GM19455 (cell line): ENCODE measurements at regions not wholly inside any gene's neighbourhood (a gene's known extent, or its start where the extent isn't known, plus 50 kb on each side); places are given as distances from the start of the nearest gene placed in this dataset.
"Not testable (repeated sequence)": the region's sequence is repeated elsewhere in the genome, so short reads cannot be mapped to it uniquely, and the experiment has no call there.

Source experiments
- ATAC-seq: cut with Tn5 transposase; IDR thresholded peaks from one replicate; pipeline ENCODE4 v1.9.1; 2021; ENCODE audit not compliant: unreplicated experiment

- ATAC-seq = no peak
Observed at GRCh38 chr14:56025191-56025590, 93.0 kb upstream of the PELI2 start.

- ATAC-seq = no peak
Observed at GRCh38 chr14:56026506-56026905, 91.7 kb upstream of the PELI2 start.

GRCh38 chr14:56027421-56027820 is 90.8 kb upstream of the PELI2 start:
- no peak for ATAC-seq

GRCh38 chr14:56027916-56028712 is 90.1 kb upstream of the PELI2 start:
- ATAC-seq = no peak

GRCh38 chr14:56036353-56036752 is 81.9 kb upstream of the PELI2 start:
- no peak for ATAC-seq

GRCh38 chr14:56040121-56040520 is 78.1 kb upstream of the PELI2 start:
- no peak for ATAC-seq

- no peak for ATAC-seq
Observed at GRCh38 chr14:56044196-56044595, 74.0 kb upstream of the PELI2 start.

GRCh38 chr14:56046546-56046945 is 71.7 kb upstream of the PELI2 start:
- no peak for ATAC-seq

- ATAC-seq = no peak
Observed at GRCh38 chr14:56046996-56047395, 71.2 kb upstream of the PELI2 start.

- no peak for ATAC-seq
Observed at GRCh38 chr14:56049536-56049935, 68.7 kb upstream of the PELI2 start.

- ATAC-seq = no peak
Observed at GRCh38 chr14:56055511-56055910, 62.7 kb upstream of the PELI2 start.

- no peak for ATAC-seq
Observed at GRCh38 chr14:56056031-56056430, 62.2 kb upstream of the PELI2 start.

GRCh38 chr14:56057071-56057741 is 61.0 kb upstream of the PELI2 start:
- no peak for ATAC-seq

GRCh38 chr14:56057767-56058166 is 60.4 kb upstream of the PELI2 start:
- ATAC-seq = no peak

- no peak for ATAC-seq
Observed at GRCh38 chr14:56059054-56059453, 59.2 kb upstream of the PELI2 start.

GRCh38 chr14:56061051-56061450 is 57.2 kb upstream of the PELI2 start:
- no peak for ATAC-seq

- ATAC-seq = no peak
Observed at GRCh38 chr14:56063131-56063530, 55.1 kb upstream of the PELI2 start.

- ATAC-seq = no peak
Observed at GRCh38 chr14:56064513-56064912, 53.7 kb upstream of the PELI2 start.

GRCh38 chr14:56065199-56065598 is 53.0 kb upstream of the PELI2 start:
- ATAC-seq = not testable (repeated sequence)

GRCh38 chr14:56065621-56066290 is 52.5 kb upstream of the PELI2 start:
- ATAC-seq = no peak
